NCI-H187 treated with DMSO at 0.1 percent for 48 hours (cell line): ENCODE measurements at regions not wholly inside any gene's neighbourhood (a gene's known extent, or its start where the extent isn't known, plus 50 kb on each side); places are given as distances from the start of the nearest gene placed in this dataset.
A peak's percentile ranks its signal among the peaks of the same experiment; 100 is the strongest.
"Not testable (repeated sequence)": the region's sequence is repeated elsewhere in the genome, so short reads cannot be mapped to it uniquely, and the experiment has no call there.

ENCODE experiments used
- DNase-seq: peaks from one replicate; lab custom pipeline; 2025; lab: John Stamatoyannopoulos, UW

DNA sequence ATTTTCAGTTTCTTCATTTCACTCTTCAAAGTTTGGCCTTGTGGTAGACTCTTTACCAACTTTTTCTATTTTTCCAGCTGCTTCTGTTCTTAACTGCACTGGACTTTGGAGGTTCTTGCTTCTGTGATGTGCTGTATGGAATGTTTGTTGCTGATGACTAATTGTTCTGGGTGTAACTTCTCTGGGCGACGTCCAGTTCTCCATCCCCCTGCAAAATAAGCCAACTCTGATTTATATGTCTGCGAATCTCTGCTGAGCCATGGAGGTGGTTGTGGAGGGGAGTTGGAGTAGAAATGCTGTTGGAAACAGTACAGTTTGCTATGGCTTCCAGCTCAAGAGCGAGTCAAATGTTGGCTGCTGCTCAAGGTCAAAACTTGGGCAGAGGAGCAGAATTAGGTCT is 113.9 kb upstream of the DYRK2 start:
- no peak for DNase-seq

DNA sequence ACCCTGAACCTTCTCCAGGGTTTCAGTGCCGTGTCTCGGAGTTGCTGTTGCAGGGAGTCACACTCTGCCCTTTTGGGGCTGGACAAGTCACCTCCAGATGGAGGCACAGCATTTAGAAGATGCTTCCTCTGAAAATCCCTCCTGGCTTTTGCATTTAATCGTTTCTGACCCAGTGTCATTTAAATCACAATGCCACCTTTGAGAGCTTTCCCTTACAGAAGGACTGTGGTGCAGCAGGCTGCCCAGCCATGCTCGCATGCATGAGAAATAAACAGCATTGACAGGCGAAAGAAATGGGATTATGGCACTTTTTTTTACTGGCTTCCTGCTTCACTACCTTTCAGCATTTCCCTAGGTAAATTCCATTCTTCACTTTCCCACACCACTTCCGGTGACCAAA is 113.4 kb upstream of the DYRK2 start:
- no peak for DNase-seq

DNA sequence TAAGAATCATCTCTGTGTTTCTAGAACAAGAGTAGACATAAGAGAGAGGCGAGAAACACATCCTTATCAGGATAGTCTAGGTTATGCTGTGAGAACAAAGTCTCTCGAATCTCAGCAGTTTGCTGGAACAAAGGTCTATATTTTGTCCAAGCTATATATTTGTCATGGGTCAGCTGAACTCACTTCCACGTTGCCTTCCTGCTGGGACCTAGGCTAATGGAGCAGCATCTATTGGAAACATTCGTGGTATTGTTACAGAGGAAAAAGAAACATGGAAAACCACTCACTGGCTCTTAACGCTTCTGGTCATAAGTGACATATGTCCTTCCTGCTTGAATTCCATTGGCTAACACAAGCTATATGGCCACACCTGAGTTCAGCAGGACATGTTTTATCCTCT is 112.6 kb upstream of the DYRK2 start:
- no peak for DNase-seq

DNA sequence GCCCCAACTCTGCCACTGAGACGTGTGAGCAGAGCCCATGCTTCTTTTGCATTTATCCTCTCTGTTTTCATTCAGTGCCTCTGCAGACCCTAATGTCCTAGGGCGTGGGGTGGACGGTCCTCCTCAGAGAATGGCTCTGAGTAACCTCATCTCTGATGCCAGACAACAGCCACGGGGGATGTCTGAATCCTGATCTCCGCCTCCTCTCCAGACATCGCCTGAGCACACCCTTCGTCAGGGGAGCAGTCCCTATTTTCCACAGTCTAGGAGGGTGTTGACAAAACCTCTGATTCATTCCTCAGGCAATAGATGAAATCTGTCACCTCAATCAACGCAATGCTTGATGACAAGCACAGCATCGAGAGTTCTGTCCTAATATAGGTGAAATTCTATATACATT is 109.2 kb upstream of the DYRK2 start:
- DNase-seq = no peak

DNA sequence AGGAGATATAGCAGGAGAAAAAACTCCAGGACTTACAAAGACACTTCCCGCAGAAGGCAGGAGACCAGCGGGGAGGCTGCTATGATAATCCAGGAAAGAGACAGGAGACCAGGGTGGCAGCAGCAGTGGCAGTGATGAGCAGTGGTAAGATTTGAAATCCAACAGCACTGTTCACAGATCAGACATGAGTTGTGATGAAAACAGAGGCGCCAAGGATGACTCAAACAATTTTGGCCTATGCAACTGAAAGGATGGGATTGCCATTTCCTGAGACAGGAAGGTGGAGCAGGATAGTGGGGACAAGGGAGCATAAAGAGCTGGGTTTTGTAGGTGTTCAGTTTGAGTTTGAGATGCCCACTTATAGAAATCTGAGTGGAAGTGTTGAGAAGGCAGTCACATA is 108.6 kb upstream of the DYRK2 start:
- DNase-seq = no peak

DNA sequence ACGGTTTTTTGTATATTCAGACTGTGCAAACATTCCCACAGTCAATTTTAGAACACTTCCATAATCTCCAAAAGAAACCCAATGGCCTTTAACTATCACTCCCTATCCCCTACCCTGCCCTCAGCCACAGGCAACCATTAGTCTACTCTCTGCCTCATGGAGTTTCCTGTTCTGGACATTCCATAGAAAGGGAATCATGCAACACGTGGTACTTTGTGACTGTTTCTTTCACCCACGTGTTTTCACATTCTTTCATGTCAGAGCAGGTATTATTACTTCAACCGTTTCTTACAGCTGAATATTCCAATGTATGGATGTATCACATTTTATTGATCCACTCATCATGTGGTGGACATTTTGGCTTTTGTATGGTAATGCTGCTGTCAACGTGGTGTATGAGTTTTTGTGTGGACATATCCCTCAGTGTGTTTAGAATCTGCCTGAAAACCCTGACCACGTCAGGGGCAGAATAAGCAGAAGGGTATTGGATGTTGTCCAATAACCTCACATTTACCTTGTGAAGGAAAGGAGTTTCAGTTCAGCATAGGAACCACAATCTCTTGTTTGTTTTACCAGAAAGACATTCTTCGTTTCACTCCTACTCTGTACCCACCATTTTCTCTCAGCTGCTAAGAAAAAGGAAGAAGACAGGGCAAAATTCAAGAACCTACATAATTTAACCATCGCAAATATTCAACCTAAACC is 107.5 kb upstream of the DYRK2 start:
- DNase-seq = no peak

DNA sequence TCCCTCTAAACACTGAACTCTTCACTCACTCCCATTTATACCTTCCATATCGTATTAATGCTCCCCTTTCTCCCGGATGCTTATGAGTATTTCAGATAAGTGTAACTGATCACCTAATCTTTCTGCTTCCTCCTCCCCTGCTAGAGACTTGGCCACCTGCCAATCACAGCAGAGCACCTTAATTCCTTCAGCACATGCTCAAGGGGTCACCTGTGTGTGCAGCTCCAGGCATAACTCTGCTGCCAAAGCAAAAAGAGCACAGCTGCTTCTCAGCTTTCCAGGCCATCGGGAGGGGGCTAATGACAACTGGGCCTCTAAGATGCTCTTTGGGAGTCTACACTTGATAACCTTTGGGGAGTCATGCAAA is 106.9 kb upstream of the DYRK2 start:
- peak; percentile 18 for DNase-seq

DNA sequence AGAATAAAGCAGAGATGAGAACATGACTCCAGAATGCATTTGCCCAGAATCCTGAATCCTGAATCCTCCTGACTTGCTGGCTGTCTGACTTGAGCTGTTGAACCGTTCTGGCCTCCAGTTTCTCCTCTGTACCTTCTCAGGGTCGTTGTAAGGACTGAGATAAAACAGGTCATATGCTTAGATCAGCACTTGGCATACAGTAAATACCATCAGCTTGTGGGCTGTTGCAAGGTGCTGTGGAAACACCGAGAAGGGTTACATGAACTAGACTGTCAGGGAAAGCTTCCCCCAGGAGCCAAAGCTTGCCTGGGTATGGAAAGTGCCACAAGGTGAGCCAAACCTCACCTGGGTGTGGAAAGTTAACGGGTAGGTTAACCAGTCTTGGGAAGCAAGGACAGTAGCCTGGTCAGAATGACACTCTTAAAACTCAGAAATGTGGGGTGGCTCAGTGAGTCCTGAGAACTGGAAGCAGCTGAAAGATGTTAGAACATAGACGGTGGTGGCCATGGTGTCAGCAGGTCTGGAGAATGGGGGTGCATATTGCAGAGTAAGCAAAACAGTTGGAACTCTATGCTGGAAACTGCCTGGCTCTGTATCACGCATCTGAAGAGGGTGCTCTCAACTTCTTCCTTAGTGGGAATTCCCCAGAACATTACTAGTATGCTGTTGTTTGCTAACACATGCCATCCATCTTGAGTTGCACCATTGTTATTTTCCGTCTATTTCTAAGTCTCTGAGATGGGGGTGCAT is 105.3 kb upstream of the DYRK2 start:
- no peak for DNase-seq

DNA sequence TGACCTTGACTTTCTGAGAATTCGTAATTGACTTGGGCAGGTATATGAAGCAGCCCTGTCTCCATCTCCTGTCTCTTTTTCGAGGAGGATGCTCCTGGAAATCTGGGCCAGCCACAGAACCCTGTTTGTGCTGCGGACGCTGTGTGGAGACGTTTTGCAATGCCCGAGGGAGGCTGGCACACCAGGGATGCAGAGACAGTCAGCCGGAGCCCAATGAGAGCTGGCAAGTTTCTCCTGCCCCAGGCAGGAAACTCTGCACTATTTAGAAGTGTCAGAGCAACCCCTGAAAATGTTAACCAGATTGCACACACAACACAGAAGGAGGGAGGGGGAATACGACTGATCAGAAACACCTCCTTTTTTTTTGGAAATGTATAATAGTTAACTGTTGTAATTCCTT is 103.2 kb upstream of the DYRK2 start:
- no peak for DNase-seq

DNA sequence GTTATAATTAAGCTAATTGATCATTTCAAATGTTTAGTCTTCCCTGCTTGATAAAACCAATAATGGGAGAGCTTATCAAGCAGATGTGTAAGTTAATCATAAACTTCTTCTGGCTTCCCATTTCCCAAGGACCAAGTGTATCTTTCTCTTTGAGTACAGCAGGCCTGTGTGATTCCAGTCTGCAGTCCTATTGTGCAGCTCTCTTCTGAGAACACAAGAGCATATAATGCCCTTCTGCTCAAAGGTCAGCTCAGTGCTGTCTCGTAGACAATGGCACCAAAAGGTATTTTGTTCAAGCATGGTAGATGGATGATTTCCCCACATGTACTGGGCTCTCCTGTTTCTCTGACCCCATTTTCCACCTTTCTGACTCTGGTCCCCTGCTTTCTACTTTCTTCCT is 101.8 kb upstream of the DYRK2 start:
- no peak for DNase-seq

DNA sequence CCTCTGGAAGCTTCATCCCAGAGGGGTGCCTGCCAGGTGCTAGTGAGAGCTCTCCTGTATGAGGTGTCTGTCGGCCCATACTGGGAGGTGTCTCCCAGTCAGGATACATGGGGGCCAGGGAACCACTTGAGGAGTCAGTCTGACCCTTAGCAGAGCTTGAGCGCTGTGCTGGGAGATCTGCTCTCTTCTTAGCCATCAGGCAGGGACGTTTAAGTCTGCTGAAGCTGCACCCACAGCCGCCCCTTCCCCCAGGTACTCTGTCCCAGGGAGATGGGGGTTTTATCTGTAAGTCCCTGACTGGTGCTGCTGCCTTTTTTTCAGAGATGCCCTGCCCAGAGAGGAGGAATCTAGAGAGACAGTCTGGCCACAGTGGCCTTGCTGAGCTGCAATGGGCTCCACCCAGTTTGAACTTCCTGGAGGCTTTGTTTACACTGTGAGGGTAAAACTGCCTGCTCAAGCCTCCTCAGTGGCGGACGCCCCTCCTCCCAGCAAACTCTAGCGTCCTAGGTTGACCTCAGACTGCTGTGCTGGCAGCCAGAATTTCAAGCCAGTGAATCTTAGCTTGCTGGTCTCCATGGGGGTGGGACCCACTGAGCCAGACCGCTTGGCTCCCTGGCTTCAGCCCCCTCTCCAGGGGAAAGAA is 93.3 kb upstream of the DYRK2 start:
- DNase-seq = not testable (repeated sequence)

DNA sequence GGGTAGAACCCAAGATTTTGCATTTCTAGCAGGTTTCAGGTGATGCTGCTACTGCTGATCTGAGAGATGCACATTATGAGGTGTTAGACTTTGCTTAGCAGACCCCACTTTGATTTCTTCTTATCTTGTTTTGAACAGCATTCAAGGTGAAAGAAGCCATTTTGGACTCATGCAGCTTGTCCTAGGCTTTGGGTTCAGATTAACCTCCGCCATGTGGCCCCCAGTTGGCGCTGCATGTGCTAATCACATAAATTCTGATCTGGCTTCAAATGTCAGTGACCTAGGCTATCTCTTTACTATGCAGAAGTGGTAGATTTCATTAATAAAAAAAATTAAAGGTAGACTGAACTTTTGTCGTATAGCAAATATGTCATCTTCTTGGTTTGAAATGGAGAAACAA is 89.8 kb upstream of the DYRK2 start:
- DNase-seq = no peak

DNA sequence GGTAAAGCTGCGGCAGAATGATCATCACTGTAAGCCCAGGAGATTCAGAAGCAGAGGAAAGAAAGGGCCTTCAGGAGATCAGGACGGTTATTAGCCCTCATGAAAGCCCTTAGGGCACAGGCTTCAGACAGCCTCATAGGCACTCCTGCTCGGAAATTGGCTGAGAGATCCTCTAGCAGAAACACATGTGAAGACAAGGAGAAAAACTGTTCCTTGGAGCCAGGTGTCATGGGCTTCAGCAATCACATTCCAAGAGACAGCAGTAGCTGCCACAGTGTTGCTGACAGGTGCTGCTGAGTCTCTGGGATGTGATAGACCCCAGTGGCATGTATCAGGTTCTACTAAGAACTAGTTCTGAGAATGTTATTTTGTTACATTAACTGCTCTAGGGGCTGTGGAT is 88.8 kb upstream of the DYRK2 start:
- no peak for DNase-seq

DNA sequence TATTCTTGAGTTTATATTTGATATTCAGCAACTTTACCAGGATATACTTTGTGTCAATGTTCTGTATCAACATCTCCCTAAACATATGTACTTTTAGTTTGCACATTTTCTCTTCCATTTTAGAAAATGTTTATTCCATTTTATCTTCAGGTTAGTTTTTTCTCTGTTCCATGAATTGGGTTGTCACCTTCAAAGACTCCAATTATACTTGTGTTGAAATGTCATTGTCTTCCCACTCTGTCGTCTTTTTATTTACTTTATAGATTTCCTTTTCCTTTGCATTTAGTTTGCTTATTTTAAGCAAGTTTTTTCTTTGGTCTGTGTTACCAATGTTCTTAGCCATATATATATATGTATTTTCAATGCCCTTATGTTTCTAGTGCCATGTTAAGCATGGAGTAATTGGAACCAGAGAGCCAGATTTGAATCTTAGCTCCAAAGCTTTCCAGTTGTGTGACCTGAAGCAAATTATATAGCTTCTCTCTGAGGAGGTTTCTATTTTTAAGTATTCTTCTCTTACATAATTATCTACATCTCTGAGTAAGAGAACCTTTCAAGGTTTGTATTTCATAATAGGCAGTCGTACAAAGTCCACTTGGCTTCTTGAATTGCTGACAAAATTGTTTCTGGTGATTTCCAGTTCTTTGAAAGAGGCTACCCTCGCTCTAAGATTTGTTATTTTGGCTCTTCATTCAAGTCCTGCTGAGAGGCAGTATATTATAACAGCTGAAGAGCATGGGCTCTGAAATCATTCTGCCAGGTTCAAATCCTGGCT is 85.8 kb upstream of the DYRK2 start:
- no peak for DNase-seq

DNA sequence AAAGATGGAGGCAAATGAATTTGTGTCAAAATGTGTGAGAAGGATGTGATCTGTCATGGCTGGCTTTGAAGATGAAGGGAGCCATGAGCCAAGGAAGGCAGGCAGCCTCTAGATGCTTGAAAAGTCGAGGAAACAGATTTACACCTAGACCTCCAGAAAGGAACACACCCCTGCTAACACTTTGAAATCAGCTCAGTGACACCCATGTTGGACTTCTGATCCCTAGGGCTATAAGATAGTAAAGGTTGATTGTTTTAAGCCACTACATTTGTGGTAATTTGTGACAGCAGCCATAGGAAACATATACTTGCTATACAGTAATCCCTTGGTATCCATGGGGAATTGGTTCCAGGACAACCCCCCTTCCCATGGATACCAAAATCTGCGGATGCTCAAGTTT is 80.5 kb upstream of the DYRK2 start:
- DNase-seq = no peak

DNA sequence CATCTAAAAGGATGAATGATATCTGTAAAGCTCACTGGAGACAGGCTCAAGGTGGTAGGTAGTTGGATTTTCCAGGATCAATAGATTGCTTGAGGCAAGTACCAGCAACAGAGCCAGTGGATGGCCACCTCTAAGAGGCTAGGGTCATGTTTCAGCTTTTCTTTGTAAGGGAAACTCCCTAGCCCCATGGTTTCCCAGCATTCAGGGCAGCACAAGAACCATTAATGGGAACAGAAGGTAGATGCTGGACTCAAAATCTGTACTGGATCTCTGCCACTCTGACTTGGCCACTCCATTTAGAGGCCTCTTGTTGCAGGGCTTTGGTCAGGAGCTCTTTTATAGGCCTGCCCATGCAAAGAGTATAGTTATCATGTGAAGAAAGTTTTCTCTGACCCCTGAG is 76.1 kb upstream of the DYRK2 start:
- peak; percentile 51 for DNase-seq

DNA sequence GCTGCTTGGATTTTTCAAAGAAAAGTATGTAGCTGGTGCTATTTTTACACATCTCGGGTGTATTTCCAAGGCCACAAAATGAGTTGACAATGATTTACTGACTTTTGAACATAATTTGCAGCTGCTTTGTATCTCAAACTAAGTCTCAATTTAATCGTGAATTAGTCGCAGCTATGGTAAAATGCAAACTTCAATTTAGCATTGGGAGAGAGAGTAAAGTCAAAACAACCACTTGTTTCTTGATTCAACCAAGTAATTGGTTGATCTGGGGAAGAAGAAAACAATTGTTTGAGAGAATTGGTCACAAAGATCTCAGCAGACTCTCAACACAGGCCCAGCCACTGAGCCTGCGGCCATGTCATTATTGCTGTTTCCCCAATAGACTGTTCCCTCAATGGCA is 75.0 kb upstream of the DYRK2 start:
- DNase-seq = no peak

DNA sequence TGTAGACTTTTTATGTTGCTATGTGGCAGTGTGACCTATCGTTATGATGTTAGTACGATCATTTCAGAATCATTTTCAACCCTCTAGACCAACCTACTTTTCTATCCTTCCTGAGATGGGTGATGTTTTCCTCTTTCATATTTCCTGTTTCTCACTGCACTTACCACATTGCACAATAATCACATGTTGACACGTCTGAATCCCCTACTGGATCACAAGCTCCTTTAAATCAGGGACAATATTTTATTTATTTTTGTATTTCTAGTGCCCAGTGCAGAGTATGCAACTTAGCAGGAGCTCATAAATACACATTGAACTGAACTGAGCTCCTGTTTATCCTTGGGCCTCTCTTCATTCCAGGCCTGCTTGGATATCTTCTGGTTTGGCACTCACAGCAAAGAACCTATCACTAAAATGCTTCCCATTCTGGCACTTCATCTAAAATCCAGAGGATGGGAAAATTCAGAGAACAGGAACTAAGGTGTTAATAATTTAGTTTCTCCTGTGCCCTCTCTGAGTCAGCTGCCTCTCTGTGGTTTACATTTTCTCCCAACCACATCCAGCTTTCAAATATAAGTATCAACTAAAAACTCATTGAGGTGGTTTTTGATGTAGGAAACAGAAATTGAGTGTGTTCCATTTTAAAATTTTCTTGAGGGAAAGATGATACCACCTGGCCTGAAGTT is 69.4 kb upstream of the DYRK2 start:
- DNase-seq = no peak

DNA sequence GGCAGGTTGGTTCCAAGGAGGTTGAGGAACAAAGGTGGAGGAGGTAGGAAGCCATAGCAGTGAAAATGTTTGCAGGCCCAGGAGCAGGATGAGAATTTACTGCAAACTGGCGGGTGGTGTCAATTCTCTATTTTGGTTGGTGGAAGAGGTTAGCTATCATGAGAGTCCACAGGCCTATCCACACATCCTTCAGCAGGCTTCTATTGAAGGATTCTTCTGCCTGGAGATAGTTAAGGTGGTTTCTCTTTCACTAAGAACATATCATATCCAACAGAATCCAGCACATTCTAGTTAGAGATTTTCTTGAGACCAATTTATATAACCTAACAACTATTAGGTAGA is 68.9 kb upstream of the DYRK2 start:
- no peak for DNase-seq

DNA sequence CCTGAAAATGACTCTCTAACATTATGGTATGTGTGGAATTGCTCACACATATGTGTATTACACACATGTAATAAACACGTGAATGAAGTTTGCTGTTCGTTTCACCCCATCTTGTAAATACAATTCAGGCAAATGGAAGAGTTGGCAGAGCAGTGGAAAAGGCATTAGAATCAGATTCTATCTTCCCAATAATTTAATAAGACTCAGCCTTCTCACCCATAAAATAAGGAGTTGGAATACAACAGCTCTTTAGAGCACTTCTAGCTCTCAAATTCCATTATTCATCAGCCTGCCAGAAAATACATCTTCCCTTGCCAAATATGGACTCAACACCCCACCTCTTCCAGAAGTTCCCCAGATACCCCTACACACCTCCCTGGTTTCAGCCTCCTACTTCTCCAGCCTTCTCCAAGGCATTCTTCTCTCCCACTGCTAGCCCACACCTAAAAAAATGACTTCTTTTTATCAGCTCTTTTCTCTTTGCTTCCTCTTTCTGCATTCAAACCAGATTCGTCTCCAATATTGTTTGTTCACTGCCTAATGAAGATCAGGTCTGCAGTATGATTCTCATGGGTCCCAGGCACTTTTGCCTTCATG is 66.2 kb upstream of the DYRK2 start:
- no peak for DNase-seq

DNA sequence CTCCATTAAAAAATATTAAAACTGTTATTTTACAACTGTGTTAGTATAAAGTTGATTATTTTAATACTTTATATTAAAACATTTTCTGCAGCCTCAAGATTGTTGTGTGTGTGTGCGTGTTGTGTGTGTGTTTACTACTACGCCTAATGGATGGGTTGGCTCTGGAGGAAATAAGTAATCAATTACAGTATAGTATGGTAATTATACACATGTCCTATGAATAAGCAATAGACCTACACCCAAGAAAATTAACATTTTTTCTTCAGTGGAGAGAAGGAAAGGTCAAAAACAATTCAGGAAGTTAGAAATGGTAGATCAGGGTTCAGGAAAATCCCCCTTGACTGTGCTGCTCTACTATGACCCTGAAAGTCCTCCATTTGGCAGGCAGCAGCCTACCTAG is 65.7 kb upstream of the DYRK2 start:
- DNase-seq = no peak

DNA sequence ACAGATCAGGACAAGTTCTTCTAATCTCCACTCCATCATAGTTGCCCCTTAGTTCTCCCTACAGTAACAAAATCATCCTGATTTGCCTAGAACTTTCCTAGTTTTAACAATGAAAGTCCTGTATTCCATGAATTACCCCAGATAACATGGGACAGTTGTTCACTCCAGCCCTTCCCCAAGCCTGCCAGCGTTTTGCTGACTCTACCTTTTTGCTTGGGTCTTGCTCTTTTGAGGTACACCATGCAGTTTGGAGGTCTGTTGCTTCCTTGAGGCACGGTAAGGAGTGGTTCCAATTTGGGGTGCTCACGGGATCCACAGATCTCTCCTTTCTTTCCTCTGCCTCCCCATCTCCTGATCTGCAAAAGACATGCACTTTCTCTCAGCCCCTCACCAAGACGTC is 61.6 kb upstream of the DYRK2 start:
- DNase-seq = no peak
